Fibroblast of lung (primary cell): ENCODE measurements at regions not wholly inside any gene's neighbourhood (a gene's known extent, or its start where the extent isn't known, plus 50 kb on each side); places are given as distances from the start of the nearest gene placed in this dataset.

Experiments
- DNase-seq, 2 donors: peaks; one replicate each; pipeline versions ENCODE4 v3.0.0 to v3.0.0-alpha.2; 2010; ENCODE audit warnings: low read depth in 2 of 2
- H2AFZ ChIP-seq: 2 replicates; pipeline ENCODE4 v1.5.1; 2012; ENCODE audit warnings: low read length, control low read depth, inconsistent platforms
- H3K27ac ChIP-seq: 2 replicates; pipeline ENCODE4 v1.5.1; 2011; ENCODE audit warnings: low read length, control low read depth; ENCODE audit not compliant: insufficient read depth
- H3K27me3 ChIP-seq: 2 replicates; pipeline ENCODE4 v1.5.1; 2011; ENCODE audit warnings: mild to moderate bottlenecking, low read length; ENCODE audit not compliant: control insufficient read depth, insufficient read depth
- H3K36me3 ChIP-seq: 2 replicates; pipeline ENCODE4 v1.5.1; 2011; ENCODE audit warnings: low read length; ENCODE audit not compliant: control insufficient read depth, insufficient read depth
- H3K4me1 ChIP-seq: 2 replicates; pipeline ENCODE4 v1.5.1; 2011; ENCODE audit warnings: low read length; ENCODE audit not compliant: control insufficient read depth, insufficient read depth; ENCODE audit errors: extremely low read depth
- H3K4me2 ChIP-seq: 2 replicates; pipeline ENCODE4 v1.5.1; 2011; ENCODE audit warnings: low read length, control low read depth; ENCODE audit not compliant: insufficient read depth; ENCODE audit errors: extremely low read depth
- H3K4me3 ChIP-seq, 4 experiments: fragments of 200-600 bp in 1 of 4; sonication (generic) in 1 of 4; replicated peaks in 1 of 4; 2 replicates each; pipeline ENCODE4 v1.5.1; 2011 to 2016; ENCODE audit warnings: low read length in 4 of 4, low read depth in 3 of 4, mild to moderate bottlenecking in 3 of 4, control low read depth in 2 of 4, inconsistent platforms in 1 of 4, mixed read lengths in 1 of 4; ENCODE audit not compliant: insufficient read depth in 1 of 4; ENCODE audit errors: control extremely low read depth in 1 of 4
- H3K79me2 ChIP-seq: 2 replicates; pipeline ENCODE4 v1.5.1; 2012; ENCODE audit warnings: mild to moderate bottlenecking, low read length, inconsistent platforms; ENCODE audit not compliant: control insufficient read depth, insufficient read depth
- H3K9ac ChIP-seq: 2 replicates; pipeline ENCODE4 v1.5.1; 2011; ENCODE audit warnings: mild to moderate bottlenecking, low read length, control low read depth; ENCODE audit not compliant: insufficient read depth
- H3K9me3 ChIP-seq: 2 replicates; pipeline ENCODE4 v1.5.1; 2012; ENCODE audit warnings: low read depth, low read length; ENCODE audit not compliant: control insufficient read depth, insufficient read depth
- H4K20me1 ChIP-seq: 2 replicates; pipeline ENCODE4 v1.5.1; 2011; ENCODE audit warnings: low read length; ENCODE audit not compliant: control insufficient read depth, insufficient read depth; ENCODE audit errors: extremely low read depth
- EZH2 ChIP-seq: IDR thresholded peaks from 2 replicates; pipeline ENCODE4 v1.5.1; 2012; ENCODE audit warnings: low read length, control low read depth, mild to moderate bottlenecking; ENCODE audit errors: missing control alignments
- TF ChIP-seq, protein P1 (sequence below), 2 donors: IDR thresholded peaks in 1 of 2; conservative IDR thresholded peaks in 1 of 2; 1 replicate in 1 of 2; 2 replicates in 1 of 2; pipeline ENCODE4 v1.5.1; 2011 to 2012; ENCODE audit warnings: low read length in 2 of 2, control low read depth in 1 of 2, inconsistent platforms in 1 of 2, low read depth in 1 of 2, mild to moderate bottlenecking in 1 of 2

DNA sequence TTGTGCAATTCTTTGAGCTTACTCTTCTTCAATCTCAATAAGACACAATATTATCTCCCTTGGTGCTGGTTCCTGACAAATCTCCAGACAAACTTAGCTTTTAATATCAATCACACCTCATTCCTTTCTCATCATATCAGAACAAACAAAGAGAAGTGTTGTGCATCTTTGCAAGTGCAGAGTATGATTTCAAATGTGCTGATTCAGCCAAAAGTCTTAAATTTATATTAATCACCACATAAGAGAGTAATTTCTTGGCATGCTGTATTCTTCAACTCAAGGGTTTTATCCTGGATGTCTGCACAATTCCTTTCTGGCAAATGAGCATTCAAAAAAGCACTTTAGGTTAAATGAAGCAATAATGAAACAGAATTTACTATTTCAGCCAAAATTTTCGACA lies 877.8 kb downstream of the ANKRD7 start:
- Histone ChIP-seq H3K36me3 (no peaks in the 10 kb centered on the region), H3K4me1 (no peaks in the 10 kb centered on the region), H3K4me2 (no peak overlapping the region), H3K27ac (no peak overlapping the region), H3K27me3 (no peaks in the 10 kb centered on the region), H2AFZ (no peak overlapping the region), H3K4me3 (no peak overlapping the region), H3K9ac (no peak overlapping the region), H3K9me3 (no peaks in the 10 kb centered on the region), H4K20me1 (no peaks in the 10 kb centered on the region), H3K79me2 (no peaks in the 10 kb centered on the region)
- no peak for TF ChIP-seq EZH2
- TF ChIP-seq, protein P1, sequence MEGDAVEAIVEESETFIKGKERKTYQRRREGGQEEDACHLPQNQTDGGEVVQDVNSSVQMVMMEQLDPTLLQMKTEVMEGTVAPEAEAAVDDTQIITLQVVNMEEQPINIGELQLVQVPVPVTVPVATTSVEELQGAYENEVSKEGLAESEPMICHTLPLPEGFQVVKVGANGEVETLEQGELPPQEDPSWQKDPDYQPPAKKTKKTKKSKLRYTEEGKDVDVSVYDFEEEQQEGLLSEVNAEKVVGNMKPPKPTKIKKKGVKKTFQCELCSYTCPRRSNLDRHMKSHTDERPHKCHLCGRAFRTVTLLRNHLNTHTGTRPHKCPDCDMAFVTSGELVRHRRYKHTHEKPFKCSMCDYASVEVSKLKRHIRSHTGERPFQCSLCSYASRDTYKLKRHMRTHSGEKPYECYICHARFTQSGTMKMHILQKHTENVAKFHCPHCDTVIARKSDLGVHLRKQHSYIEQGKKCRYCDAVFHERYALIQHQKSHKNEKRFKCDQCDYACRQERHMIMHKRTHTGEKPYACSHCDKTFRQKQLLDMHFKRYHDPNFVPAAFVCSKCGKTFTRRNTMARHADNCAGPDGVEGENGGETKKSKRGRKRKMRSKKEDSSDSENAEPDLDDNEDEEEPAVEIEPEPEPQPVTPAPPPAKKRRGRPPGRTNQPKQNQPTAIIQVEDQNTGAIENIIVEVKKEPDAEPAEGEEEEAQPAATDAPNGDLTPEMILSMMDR (conservative IDR thresholded peaks at IDR 0.05 in 1 of 2, IDR thresholded peaks at IDR 0.05 in 1 of 2; ENCODE audit: low read depth in 1 of 2, low read length in 2 of 2), result no peak
- no peak for DNase-seq

DNA sequence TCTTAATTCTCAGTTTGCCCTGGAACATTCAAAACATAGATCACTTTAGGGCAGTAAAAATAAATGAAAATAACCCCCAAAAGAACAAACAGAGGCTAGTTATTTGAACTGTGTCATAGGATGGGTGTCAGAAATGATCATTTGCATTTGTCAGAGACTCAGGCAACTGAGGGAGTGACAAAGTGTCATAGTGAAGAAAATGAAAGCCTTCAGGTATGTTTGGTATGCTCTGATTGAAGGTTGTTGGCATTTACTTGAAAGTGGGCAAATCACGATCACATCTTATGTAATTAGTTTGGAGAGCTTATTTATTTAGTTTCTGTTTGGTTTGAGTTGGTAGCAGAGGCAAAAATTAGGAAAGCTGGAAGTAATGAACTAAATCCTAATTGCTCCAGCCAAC lies 880.9 kb downstream of the ANKRD7 start:
- no peak for DNase-seq
- Histone ChIP-seq H3K9me3 (no peaks in the 10 kb centered on the region), H3K4me3 (no peak overlapping the region), H3K4me2 (no peak overlapping the region), H3K36me3 (no peaks in the 10 kb centered on the region), H3K79me2 (no peaks in the 10 kb centered on the region), H3K9ac (no peak overlapping the region), H2AFZ (no peak overlapping the region), H3K27ac (no peak overlapping the region), H3K4me1 (no peaks in the 10 kb centered on the region), H3K27me3 (no peaks in the 10 kb centered on the region), H4K20me1 (no peaks in the 10 kb centered on the region)
- no peak for TF ChIP-seq EZH2
- TF ChIP-seq, protein P1 (conservative IDR thresholded peaks at IDR 0.05 in 1 of 2, IDR thresholded peaks at IDR 0.05 in 1 of 2; ENCODE audit: low read depth in 1 of 2, low read length in 2 of 2), result no peak

DNA sequence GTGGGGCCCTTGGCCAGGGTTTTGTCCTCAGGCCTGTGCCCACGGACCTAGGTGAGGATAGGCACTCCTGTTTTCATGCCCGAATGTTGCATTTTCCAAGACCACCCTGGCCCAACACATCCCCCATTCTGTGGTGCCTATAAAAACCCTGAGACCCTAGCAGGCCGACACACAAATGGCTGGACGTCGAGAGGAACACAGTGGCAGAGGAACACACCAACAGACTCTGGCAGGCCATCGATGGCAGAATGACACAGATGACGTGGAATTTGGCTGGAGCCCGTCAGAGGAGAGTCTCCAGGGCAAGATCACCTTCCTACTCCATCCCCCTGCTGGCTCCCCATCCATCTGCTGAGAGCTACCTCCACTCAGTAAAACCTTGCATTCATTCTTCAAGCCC lies 898.8 kb downstream of the ANKRD7 start:
- Histone ChIP-seq H3K9me3 (no peaks in the 10 kb centered on the region), H3K27ac (no peak overlapping the region), H3K4me3 (no peak overlapping the region), H2AFZ (no peak overlapping the region), H3K4me1 (no peaks in the 10 kb centered on the region), H3K79me2 (no peaks in the 10 kb centered on the region), H3K4me2 (no peak overlapping the region), H4K20me1 (no peaks in the 10 kb centered on the region), H3K36me3 (no peaks in the 10 kb centered on the region), H3K27me3 (no peaks in the 10 kb centered on the region), H3K9ac (no peak overlapping the region)
- no peak for TF ChIP-seq EZH2
- TF ChIP-seq, protein P1 (conservative IDR thresholded peaks at IDR 0.05 in 1 of 2, IDR thresholded peaks at IDR 0.05 in 1 of 2; ENCODE audit: low read depth in 1 of 2, low read length in 2 of 2), result no peak
- DNase-seq, result no peak
